IPS DF 6.9 (cell line): ENCODE measurements at regions not wholly inside any gene's neighbourhood (a gene's known extent, or its start where the extent isn't known, plus 50 kb on each side); places are given as distances from the start of the nearest gene placed in this dataset.
"Not testable (repeated sequence)": the region's sequence is repeated elsewhere in the genome, so short reads cannot be mapped to it uniquely, and the experiment has no call there.

Experiments used
- DNase-seq: peaks from one replicate; pipeline ENCODE4 v3.0.0-alpha.2; 2013; ENCODE audit warnings: low read depth, low spot score
- H3K27ac ChIP-seq: one replicate; pipeline ENCODE4 v1.5.1; 2013; ENCODE audit warnings: low read length, control low read depth
- H3K27me3 ChIP-seq: 2 replicates; pipeline ENCODE4 v1.6.1; 2013; ENCODE audit warnings: mild to moderate bottlenecking, low read length; ENCODE audit not compliant: control insufficient read depth, insufficient read depth
- H3K36me3 ChIP-seq: 2 replicates; pipeline ENCODE4 v1.6.1; 2013; ENCODE audit warnings: low read length; ENCODE audit not compliant: control insufficient read depth, insufficient read depth
- H3K4me1 ChIP-seq: 2 replicates; pipeline ENCODE4 v1.6.1; 2013; ENCODE audit warnings: low read length; ENCODE audit not compliant: control insufficient read depth, insufficient read depth
- H3K4me3 ChIP-seq: 2 replicates; pipeline ENCODE4 v1.5.1; 2013; ENCODE audit warnings: mild to moderate bottlenecking, low read length
- H3K9me3 ChIP-seq: 2 replicates; pipeline ENCODE4 v1.6.1; 2013; ENCODE audit warnings: low read length, inconsistent platforms; ENCODE audit not compliant: control insufficient read depth, insufficient read depth
- WGBS: extraction: QIAGEN DNeasy Blood & Tissue Kit; methylation state at CpG from one replicate; pipeline ENCODE4 v1.1.7; 2013; ENCODE audit warnings: mixed read lengths, missing lambda C conversion rate; ENCODE audit not compliant: insufficient read length, insufficient coverage; 5-methylcytosine and 5-hydroxymethylcytosine counted together

DNA sequence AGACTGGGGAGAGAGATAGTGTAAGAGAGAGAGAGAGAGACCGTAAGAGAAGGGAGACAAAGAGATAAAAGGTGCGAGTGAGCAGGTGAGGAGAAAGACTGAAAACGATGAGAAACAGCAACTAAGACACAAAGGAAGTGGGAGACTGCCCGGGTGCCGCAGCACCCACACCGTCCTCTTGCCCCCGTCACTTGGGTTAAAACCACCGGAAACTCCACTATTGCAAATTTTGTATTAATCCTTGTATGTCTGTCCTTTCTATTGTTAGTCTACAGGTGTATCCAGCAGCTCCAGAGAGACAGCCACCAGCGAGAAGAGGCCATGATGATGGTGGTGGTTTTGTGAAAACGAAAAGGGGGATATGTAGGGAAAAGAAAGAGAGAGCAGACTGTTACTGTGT is 96.8 kb downstream of the ART5 start:
- H3K27ac ChIP-seq, H3K27me3 ChIP-seq, H3K9me3 ChIP-seq, H3K4me3 ChIP-seq, DNase-seq, H3K36me3 ChIP-seq, H3K4me1 ChIP-seq: not testable (repeated sequence)
- WGBS, result no CpG with 5 or more reads among the region's 10 CpGs

DNA sequence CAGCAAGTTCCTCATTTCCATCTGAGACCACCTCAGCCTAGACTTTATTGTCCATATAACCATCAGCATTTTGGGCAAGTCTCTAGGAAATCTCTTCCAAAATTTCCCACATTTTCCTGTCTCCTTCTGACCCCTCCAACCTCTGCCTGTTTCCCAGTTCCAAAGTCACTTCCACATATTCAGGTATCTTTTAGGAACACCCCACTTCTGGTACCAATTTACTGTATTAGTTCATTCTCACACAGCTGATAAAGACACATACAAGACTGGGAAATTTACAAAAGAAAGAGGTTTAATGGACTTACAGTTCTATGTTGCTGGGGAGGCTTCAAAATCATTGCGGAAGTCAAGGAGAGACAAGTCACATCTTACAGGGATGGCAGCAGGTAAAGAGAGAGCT is 103.6 kb downstream of the ART5 start:
- not testable (repeated sequence) for H3K4me1 ChIP-seq, H3K27ac ChIP-seq, H3K27me3 ChIP-seq, H3K36me3 ChIP-seq, DNase-seq, H3K4me3 ChIP-seq, H3K9me3 ChIP-seq
- no CpG with 5 or more reads among the region's 1 CpG for WGBS

DNA sequence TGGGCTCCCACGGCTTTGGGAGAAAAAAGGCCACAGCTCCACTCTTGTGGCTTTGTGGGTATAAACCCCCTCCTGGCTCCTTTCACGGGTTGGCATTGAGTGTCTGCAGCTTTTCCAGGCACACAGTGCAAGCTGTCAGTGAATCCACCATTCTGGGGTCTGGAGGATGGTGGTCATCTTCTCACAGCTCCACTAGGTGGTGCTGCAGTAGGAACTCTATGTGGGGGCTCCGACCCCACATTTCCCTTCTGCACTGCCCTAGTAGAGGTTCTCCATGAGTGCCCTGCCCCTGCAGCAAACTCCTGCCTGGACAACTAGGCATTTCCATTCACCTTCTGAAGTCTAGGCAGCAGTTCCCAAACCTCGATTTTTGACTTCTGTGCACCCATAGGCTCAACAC is 104.5 kb downstream of the ART5 start:
- H3K36me3 ChIP-seq, H3K9me3 ChIP-seq, H3K27ac ChIP-seq, DNase-seq, H3K4me3 ChIP-seq, H3K27me3 ChIP-seq, H3K4me1 ChIP-seq: not testable (repeated sequence)
- WGBS, result no CpG with 5 or more reads among the region's 4 CpGs

DNA sequence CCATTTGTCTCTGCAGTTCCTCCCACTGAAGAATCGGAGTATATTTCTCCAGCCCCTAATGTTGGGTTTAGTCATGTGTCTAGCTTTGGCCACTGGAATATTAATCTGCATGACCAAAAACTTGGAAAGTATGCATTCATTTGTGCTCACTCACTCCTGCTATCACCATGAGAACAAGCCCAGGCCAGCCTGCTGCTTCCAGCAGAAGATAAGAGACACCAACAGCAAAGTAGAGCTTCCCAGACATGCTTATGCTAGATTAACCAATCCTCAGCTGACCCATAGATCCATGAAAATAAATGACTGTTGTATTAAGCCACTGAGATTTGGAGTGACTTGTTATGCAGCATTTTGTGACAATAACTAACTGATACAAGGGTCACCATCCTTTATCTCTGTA is 108.8 kb downstream of the ART5 start:
- WGBS, result no CpG with 5 or more reads among the region's 1 CpG
- H3K27me3 ChIP-seq, H3K4me3 ChIP-seq, DNase-seq, H3K9me3 ChIP-seq, H3K4me1 ChIP-seq, H3K27ac ChIP-seq, H3K36me3 ChIP-seq: not testable (repeated sequence)

DNA sequence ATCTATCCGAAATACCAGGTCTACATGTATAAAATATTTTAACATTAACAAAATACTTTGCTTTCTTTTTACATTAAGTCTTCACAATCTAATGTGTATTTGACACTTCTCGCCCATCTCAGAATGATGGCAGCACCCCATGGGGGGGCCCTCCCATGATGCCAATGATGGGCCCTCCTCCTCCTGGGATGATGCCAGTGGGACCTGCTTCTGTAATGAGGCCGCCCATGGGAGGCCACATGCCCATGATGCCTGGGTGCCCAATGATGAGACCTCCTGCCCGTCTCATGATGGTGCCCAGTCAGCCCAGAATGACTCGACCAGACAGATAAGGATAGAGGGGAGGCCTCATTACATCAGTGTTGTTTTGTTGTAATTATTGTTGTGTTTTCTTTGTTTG is 110.5 kb downstream of the ART5 start:
- WGBS, result no CpG with 5 or more reads among the region's 5 CpGs
- H3K4me3 ChIP-seq, H3K36me3 ChIP-seq, H3K9me3 ChIP-seq, DNase-seq, H3K27ac ChIP-seq, H3K4me1 ChIP-seq, H3K27me3 ChIP-seq: not testable (repeated sequence)

DNA sequence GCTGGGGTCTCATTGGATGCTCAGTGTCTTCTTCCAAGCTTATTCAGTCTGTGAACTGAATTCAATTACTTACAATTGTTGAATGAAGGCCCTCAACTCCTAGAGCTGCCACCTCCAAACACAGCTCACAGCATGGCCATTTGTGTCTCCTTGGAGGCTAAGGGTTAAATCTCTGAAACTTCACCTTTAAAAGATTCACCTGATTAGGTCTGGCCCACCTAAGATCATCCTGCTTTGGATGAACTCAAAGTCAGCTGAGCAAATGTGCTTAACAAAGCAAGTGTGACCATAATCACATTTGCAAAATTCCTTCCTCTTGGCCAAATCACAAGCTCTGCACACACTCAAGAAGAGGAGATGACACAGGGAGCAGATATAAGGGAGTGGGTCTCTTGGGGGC is 118.2 kb downstream of the ART5 start:
- not testable (repeated sequence) for H3K9me3 ChIP-seq, H3K27ac ChIP-seq, H3K4me1 ChIP-seq, H3K27me3 ChIP-seq, DNase-seq, H3K36me3 ChIP-seq, H3K4me3 ChIP-seq

DNA sequence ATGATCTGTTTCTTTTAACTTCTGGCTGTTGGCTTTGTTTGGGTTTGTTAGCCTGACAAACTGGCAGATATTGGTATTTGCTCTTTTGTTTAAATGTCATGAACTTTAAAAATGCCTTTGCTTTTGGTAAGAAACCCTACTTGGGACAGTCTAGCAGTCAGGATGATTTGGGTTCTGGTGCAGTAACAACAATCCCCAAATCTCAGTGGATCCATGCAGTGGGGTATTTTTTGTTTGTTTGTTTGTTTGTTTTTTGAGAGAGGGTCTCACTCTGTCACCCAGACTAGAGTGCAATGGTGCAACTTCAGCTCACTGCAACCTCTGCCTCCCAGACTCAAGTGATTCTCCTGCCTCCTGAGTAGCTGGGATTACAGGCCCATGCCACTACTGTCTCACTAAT is 120.9 kb downstream of the ART5 start:
- H3K9me3 ChIP-seq, H3K4me1 ChIP-seq, DNase-seq, H3K4me3 ChIP-seq, H3K36me3 ChIP-seq, H3K27me3 ChIP-seq, H3K27ac ChIP-seq: not testable (repeated sequence)

DNA sequence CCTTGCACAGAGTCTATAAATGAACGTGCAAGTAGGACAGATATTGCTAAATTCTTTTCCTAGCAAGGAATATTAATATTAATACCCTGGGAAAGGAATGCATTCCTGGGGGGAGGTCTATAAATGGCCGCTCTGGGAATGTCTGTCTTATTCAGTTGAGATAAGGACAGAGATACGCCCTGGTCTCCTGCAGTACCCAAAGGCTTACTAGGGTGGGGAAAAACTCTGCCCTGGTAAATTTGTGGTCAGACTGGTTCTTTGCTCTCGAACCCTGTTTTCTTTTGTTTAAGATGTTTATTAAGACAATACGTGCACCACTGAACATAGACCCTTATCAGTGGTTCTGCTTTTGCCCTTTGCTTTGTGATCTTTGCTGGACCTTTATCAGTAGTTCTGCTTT is 122.0 kb downstream of the ART5 start:
- not testable (repeated sequence) for H3K27me3 ChIP-seq, H3K9me3 ChIP-seq, H3K4me1 ChIP-seq, DNase-seq, H3K36me3 ChIP-seq, H3K27ac ChIP-seq, H3K4me3 ChIP-seq
- no CpG with 5 or more reads among the region's 5 CpGs for WGBS

DNA sequence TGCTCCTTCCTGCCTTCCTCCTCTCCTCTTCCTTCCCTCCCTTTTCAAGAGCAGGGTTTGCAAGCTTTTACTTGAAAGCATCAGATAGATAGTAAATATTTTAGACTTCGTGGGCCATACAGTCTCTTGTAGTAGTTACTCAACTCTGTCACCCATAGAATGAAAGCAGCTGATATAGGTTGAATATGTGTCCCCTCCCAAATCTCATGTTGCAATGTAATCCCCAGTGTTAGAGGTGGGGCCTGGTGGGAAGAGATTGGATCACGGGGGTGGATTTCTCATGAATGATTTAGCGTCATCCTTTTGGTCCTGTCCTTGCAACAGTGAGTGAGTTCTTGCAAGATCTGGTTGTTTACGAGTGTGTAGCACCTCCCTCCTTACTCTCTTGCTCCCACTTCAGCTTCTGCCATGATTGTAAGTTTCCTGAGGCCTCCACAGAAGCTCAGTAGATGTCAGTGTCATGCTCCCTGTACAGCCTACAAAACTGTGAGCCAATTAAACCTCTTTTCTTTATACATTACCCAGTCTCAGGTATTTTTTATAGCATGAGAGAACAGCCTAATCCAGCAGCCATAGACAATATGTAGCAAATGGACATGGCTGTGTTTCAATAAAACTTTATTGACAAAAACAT is 124.7 kb downstream of the ART5 start:
- not testable (repeated sequence) for H3K27ac ChIP-seq, H3K4me3 ChIP-seq, H3K36me3 ChIP-seq, H3K9me3 ChIP-seq, H3K27me3 ChIP-seq, H3K4me1 ChIP-seq, DNase-seq
- no CpG with 5 or more reads among the region's 4 CpGs for WGBS

DNA sequence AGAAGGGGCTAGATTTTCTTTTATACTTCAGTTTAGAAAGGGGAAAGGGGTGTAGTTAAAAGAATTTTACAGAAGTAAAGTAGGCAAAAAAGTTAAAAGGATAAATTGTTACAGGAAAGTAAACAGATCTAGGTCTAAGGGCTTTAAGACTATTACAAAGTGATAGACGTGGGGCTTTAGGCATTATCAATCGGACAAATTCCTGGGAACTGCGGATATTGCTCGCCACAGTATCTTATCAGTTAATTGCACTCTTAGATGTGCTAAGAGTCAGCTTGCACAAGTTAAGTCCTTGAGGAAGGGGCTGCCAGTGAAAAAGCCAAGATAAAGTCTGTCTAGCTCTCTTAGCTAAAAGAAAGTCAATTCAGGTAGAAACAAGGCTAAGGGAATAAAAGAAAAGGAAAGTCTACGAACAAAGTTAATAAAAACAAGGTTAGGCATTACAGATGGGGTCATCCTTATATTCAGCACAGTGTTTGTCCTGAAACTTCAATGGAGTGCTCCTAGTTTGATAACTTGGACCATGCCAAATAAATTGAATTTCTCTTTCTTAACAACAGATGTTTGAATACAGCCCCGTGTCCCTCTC is 125.4 kb downstream of the ART5 start:
- H3K27me3 ChIP-seq, H3K4me1 ChIP-seq, H3K9me3 ChIP-seq, DNase-seq, H3K4me3 ChIP-seq, H3K27ac ChIP-seq, H3K36me3 ChIP-seq: not testable (repeated sequence)
- WGBS, result no CpG with 5 or more reads among the region's 6 CpGs

DNA sequence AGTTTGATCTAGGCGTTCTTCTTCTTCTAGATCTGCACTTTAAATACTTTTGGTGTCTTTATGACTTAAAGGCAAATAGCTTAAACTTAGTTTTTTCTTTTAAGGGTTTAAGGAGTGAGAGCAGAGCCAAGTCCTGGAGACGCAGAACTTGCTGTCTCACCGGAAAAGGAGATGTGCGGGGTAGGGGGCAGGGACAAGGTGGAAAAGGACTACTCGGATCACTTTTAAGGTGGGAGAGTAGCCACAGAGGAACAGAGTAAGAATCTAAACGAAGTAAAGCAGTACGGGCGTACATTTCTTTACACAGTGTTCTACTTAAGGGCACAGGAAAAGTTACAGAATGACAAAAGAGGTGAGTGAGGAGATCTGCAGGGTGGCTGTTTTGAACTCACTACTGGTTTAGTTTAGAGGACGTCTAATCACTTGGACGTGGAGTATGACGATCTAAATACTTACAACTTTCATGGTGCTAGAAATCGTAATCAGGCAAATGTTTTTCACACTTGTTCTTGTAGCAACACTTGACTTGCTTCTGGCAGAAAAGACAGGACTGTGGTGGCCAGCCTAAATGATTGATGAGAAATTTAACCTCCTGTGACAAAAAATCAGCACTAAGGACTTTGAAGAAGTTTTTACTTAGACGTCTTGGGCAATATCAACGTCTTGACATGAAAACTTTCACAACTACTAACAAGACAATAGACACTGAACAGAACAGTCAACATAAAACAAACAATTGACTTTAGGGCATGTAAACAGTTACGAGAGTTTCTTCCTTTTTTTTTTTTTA is 127.0 kb downstream of the ART5 start:
- H3K4me3 ChIP-seq, H3K27ac ChIP-seq, DNase-seq, H3K4me1 ChIP-seq, H3K36me3 ChIP-seq, H3K27me3 ChIP-seq, H3K9me3 ChIP-seq: not testable (repeated sequence)
- no CpG with 5 or more reads among the region's 15 CpGs for WGBS
